ENCODE measurements at regions not wholly inside any gene's neighbourhood (a gene's known extent, or its start where the extent isn't known, plus 50 kb on each side); places are given as distances from the start of the nearest gene placed in this dataset.
"Not testable (repeated sequence)": the region's sequence is repeated elsewhere in the genome, so short reads cannot be mapped to it uniquely, and the experiment has no call there.

- CTCF ChIA-PET: interaction anchor here (0.6 kb wide), 1 partner anchor 558 kb away, joined by 3 read pairs; no protein-coding TSS in a partner anchor
- no peak for DNase-seq
- intact Hi-C loops (cut with micrococcal nuclease): no loop called here
- Mint-ChIP-seq H3K27me3 (ENCODE audit: low read depth) (no peaks in the 10 kb centered on the region), H3K9me3 (peaks cover 2% of the 10 kb centered on the region), H3K36me3 (ENCODE audit: low read depth) (no peaks in the 10 kb centered on the region), H3K27ac (no peak overlapping the region), H3K4me3 (no peak overlapping the region), H3K4me1 (ENCODE audit: low read depth) (no peaks in the 10 kb centered on the region)
Observed at GRCh38 chr1:95614197-95614596, 380.2 kb downstream of the RWDD3 start.

GRCh38 chr1:95615421-95615820 is 381.4 kb downstream of the RWDD3 start:
- Mint-ChIP-seq H3K9me3 (peaks cover 2% of the 10 kb centered on the region), H3K27ac (no peak overlapping the region), H3K36me3 (ENCODE audit: low read depth) (no peaks in the 10 kb centered on the region), H3K4me1 (ENCODE audit: low read depth) (no peaks in the 10 kb centered on the region), H3K4me3 (no peak overlapping the region), H3K27me3 (ENCODE audit: low read depth) (no peaks in the 10 kb centered on the region)
- CTCF ChIA-PET: no interaction called here
- intact Hi-C loops (cut with micrococcal nuclease): no loop called here
- no peak for DNase-seq

GRCh38 chr1:95620076-95620475 is 386.1 kb downstream of the RWDD3 start:
- H3K9me3 Mint-ChIP-seq: no peaks in the 10 kb centered on the region
- H3K4me1 Mint-ChIP-seq (ENCODE audit: low read depth): no peaks in the 10 kb centered on the region
- H3K4me3 Mint-ChIP-seq: no peak overlapping the region
- H3K27ac Mint-ChIP-seq: no peak overlapping the region
- CTCF ChIA-PET: no interaction called here
- no peak for DNase-seq
- no peaks in the 10 kb centered on the region for H3K36me3 Mint-ChIP-seq (ENCODE audit: low read depth)
- intact Hi-C loops (cut with micrococcal nuclease): no loop called here
- no peaks in the 10 kb centered on the region for H3K27me3 Mint-ChIP-seq (ENCODE audit: low read depth)

GRCh38 chr1:95622609-95623008 is 388.6 kb downstream of the RWDD3 start:
- Mint-ChIP-seq H3K27me3 (ENCODE audit: low read depth) (no peaks in the 10 kb centered on the region), H3K9me3 (peaks cover under 1% of the 10 kb centered on the region), H3K27ac (no peak overlapping the region), H3K36me3 (ENCODE audit: low read depth) (no peaks in the 10 kb centered on the region), H3K4me3 (no peak overlapping the region), H3K4me1 (ENCODE audit: low read depth) (no peaks in the 10 kb centered on the region)
- intact Hi-C loops (cut with micrococcal nuclease): no loop called here
- CTCF ChIA-PET: no interaction called here
- DNase-seq: no peak

GRCh38 chr1:95625224-95625623 is 391.2 kb downstream of the RWDD3 start:
- H3K4me3 Mint-ChIP-seq: no peak overlapping the region
- H3K27me3 Mint-ChIP-seq (ENCODE audit: low read depth): no peaks in the 10 kb centered on the region
- no peaks in the 10 kb centered on the region for H3K36me3 Mint-ChIP-seq (ENCODE audit: low read depth)
- no peaks in the 10 kb centered on the region for H3K4me1 Mint-ChIP-seq (ENCODE audit: low read depth)
- DNase-seq: no peak
- no peak overlapping the region for H3K27ac Mint-ChIP-seq
- CTCF ChIA-PET: no interaction called here
- intact Hi-C loops (cut with micrococcal nuclease): no loop called here
- peaks cover 3% of the 10 kb centered on the region for H3K9me3 Mint-ChIP-seq

- DNase-seq: no peak
- Mint-ChIP-seq H3K36me3 (ENCODE audit: low read depth) (no peaks in the 10 kb centered on the region), H3K27ac (no peak overlapping the region), H3K4me3 (no peak overlapping the region), H3K9me3 (peaks cover 3% of the 10 kb centered on the region), H3K27me3 (ENCODE audit: low read depth) (no peaks in the 10 kb centered on the region), H3K4me1 (ENCODE audit: low read depth) (no peaks in the 10 kb centered on the region)
- intact Hi-C loops (cut with micrococcal nuclease): no loop called here
- CTCF ChIA-PET: no interaction called here
Observed at GRCh38 chr1:95627244-95627643, 393.2 kb downstream of the RWDD3 start.

GRCh38 chr1:95631695-95632094 is 397.7 kb downstream of the RWDD3 start:
- intact Hi-C loops (cut with micrococcal nuclease): no loop called here

GRCh38 chr1:95635811-95636210 is 401.8 kb downstream of the RWDD3 start:
- Mint-ChIP-seq H3K27me3 (ENCODE audit: low read depth) (no peaks in the 10 kb centered on the region), H3K27ac (no peak overlapping the region)
- intact Hi-C loops (cut with micrococcal nuclease): no loop called here

More at GRCh38 chr1:95631695-95632094, 397.7 kb downstream of the RWDD3 start:
- Mint-ChIP-seq H3K27ac (no peak overlapping the region), H3K4me1 (ENCODE audit: low read depth) (no peaks in the 10 kb centered on the region), H3K4me3 (no peak overlapping the region), H3K36me3 (ENCODE audit: low read depth) (no peaks in the 10 kb centered on the region), H3K27me3 (ENCODE audit: low read depth) (no peaks in the 10 kb centered on the region), H3K9me3 (peaks cover 3% of the 10 kb centered on the region)
- CTCF ChIA-PET: no interaction called here
- DNase-seq: no peak

GRCh38 chr1:95636897-95637296 is 402.9 kb downstream of the RWDD3 start:
- intact Hi-C loops (cut with micrococcal nuclease): no loop called here
- no peak for DNase-seq
- Mint-ChIP-seq H3K4me1 (ENCODE audit: low read depth) (no peaks in the 10 kb centered on the region), H3K36me3 (ENCODE audit: low read depth) (no peaks in the 10 kb centered on the region), H3K27ac (no peak overlapping the region), H3K9me3 (peaks cover 2% of the 10 kb centered on the region), H3K4me3 (no peak overlapping the region), H3K27me3 (ENCODE audit: low read depth) (no peaks in the 10 kb centered on the region)
- CTCF ChIA-PET: no interaction called here

More at GRCh38 chr1:95635811-95636210, 401.8 kb downstream of the RWDD3 start:
- no peak for DNase-seq
- Mint-ChIP-seq H3K4me1 (ENCODE audit: low read depth) (no peaks in the 10 kb centered on the region), H3K36me3 (ENCODE audit: low read depth) (no peaks in the 10 kb centered on the region), H3K4me3 (no peak overlapping the region), H3K9me3 (peaks cover 2% of the 10 kb centered on the region)
- CTCF ChIA-PET: no interaction called here

GRCh38 chr1:95640746-95641145 is 406.7 kb downstream of the RWDD3 start:
- Mint-ChIP-seq H3K27ac (no peak overlapping the region), H3K4me1 (ENCODE audit: low read depth) (no peaks in the 10 kb centered on the region), H3K27me3 (ENCODE audit: low read depth) (no peaks in the 10 kb centered on the region), H3K36me3 (ENCODE audit: low read depth) (no peaks in the 10 kb centered on the region), H3K4me3 (no peak overlapping the region), H3K9me3 (peaks cover 5% of the 10 kb centered on the region)
- CTCF ChIA-PET: no interaction called here
- intact Hi-C loops (cut with micrococcal nuclease): no loop called here
- no peak for DNase-seq

GRCh38 chr1:95641386-95641785 is 407.4 kb downstream of the RWDD3 start:
- no peaks in the 10 kb centered on the region for H3K36me3 Mint-ChIP-seq (ENCODE audit: low read depth)
- no peak for DNase-seq
- intact Hi-C loops (cut with micrococcal nuclease): no loop called here
- CTCF ChIA-PET: no interaction called here
- H3K4me3 Mint-ChIP-seq: no peak overlapping the region
- H3K27me3 Mint-ChIP-seq (ENCODE audit: low read depth): no peaks in the 10 kb centered on the region
- no peak overlapping the region for H3K27ac Mint-ChIP-seq
- peaks cover 5% of the 10 kb centered on the region for H3K9me3 Mint-ChIP-seq
- no peaks in the 10 kb centered on the region for H3K4me1 Mint-ChIP-seq (ENCODE audit: low read depth)

- H3K27ac Mint-ChIP-seq: no peak overlapping the region
- H3K4me1 Mint-ChIP-seq (ENCODE audit: low read depth): no peaks in the 10 kb centered on the region
- no peaks in the 10 kb centered on the region for H3K36me3 Mint-ChIP-seq (ENCODE audit: low read depth)
- intact Hi-C loops (cut with micrococcal nuclease): no loop called here
- no peak for DNase-seq
- H3K4me3 Mint-ChIP-seq: no peak overlapping the region
- H3K27me3 Mint-ChIP-seq (ENCODE audit: low read depth): no peaks in the 10 kb centered on the region
- CTCF ChIA-PET: interaction anchor here (0.6 kb wide), 1 partner anchor 167 kb away, joined by 5 read pairs; no protein-coding TSS in a partner anchor
- H3K9me3 Mint-ChIP-seq: peaks cover 4% of the 10 kb centered on the region
Observed at GRCh38 chr1:95642035-95642434, 408.0 kb downstream of the RWDD3 start.

GRCh38 chr1:95643071-95643470 is 409.1 kb downstream of the RWDD3 start:
- H3K36me3 Mint-ChIP-seq (ENCODE audit: low read depth): no peaks in the 10 kb centered on the region
- peaks cover 3% of the 10 kb centered on the region for H3K9me3 Mint-ChIP-seq
- CTCF ChIA-PET: no interaction called here
- H3K4me1 Mint-ChIP-seq (ENCODE audit: low read depth): no peaks in the 10 kb centered on the region
- H3K27me3 Mint-ChIP-seq (ENCODE audit: low read depth): no peaks in the 10 kb centered on the region
- intact Hi-C loops (cut with micrococcal nuclease): no loop called here
- DNase-seq: no peak
- no peak overlapping the region for H3K4me3 Mint-ChIP-seq
- H3K27ac Mint-ChIP-seq: no peak overlapping the region

GRCh38 chr1:95645126-95645525 is 411.1 kb downstream of the RWDD3 start:
- CTCF ChIA-PET: not testable (repeated sequence)

More at GRCh38 chr1:95645126-95645525, 411.1 kb downstream of the RWDD3 start:
- H3K9me3 Mint-ChIP-seq; H3K4me1 Mint-ChIP-seq (ENCODE audit: low read depth); H3K27me3 Mint-ChIP-seq (ENCODE audit: low read depth); intact Hi-C loops (cut with micrococcal nuclease); H3K27ac Mint-ChIP-seq; H3K4me3 Mint-ChIP-seq; H3K36me3 Mint-ChIP-seq (ENCODE audit: low read depth); DNase-seq: not testable (repeated sequence)
